Lower leg skin (tissue), 3 donors: ENCODE measurements at regions not wholly inside any gene's neighbourhood (a gene's known extent, or its start where the extent isn't known, plus 50 kb on each side); places are given as distances from the start of the nearest gene placed in this dataset.

Experiments used
- POLR2A ChIP-seq, 2 donors: fragments of 450-650 bp; IDR thresholded peaks; one replicate each; pipeline ENCODE4 v1.6.1; 2016 to 2017; ENCODE audit warnings: antibody characterized with exemption in 2 of 2, mild to moderate bottlenecking in 1 of 2, moderate library complexity in 1 of 2
- TF ChIP-seq, protein P1 (sequence below), 3 donors: fragments of 450-650 bp; IDR thresholded peaks; one replicate each; pipeline ENCODE4 v1.5.1; 2016; ENCODE audit warnings: antibody characterized with exemption in 3 of 3, mild to moderate bottlenecking in 3 of 3, moderate library complexity in 2 of 3

GRCh38 chr9:107723015-107723414, 233.4 kb upstream of the KLF4 start:
- TF ChIP-seq POLR2A (IDR thresholded peaks at IDR 0.05), result no peak
- TF ChIP-seq, protein P1, sequence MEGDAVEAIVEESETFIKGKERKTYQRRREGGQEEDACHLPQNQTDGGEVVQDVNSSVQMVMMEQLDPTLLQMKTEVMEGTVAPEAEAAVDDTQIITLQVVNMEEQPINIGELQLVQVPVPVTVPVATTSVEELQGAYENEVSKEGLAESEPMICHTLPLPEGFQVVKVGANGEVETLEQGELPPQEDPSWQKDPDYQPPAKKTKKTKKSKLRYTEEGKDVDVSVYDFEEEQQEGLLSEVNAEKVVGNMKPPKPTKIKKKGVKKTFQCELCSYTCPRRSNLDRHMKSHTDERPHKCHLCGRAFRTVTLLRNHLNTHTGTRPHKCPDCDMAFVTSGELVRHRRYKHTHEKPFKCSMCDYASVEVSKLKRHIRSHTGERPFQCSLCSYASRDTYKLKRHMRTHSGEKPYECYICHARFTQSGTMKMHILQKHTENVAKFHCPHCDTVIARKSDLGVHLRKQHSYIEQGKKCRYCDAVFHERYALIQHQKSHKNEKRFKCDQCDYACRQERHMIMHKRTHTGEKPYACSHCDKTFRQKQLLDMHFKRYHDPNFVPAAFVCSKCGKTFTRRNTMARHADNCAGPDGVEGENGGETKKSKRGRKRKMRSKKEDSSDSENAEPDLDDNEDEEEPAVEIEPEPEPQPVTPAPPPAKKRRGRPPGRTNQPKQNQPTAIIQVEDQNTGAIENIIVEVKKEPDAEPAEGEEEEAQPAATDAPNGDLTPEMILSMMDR (IDR thresholded peaks at IDR 0.05), result no peak
